ENCODE measurements at regions not wholly inside any gene's neighbourhood (a gene's known extent, or its start where the extent isn't known, plus 50 kb on each side); places are given as distances from the start of the nearest gene placed in this dataset.

GRCh38 chr6:6749702-6750491 is 161.4 kb downstream of the LY86 start:
- peak; percentile 42 for DNase-seq (ENCODE audit: low read depth)
- no peak overlapping the region for H3K4me3 ChIP-seq (ENCODE audit: low read length)
- TF ChIP-seq CTCF (conservative IDR thresholded peaks at IDR 0.05; ENCODE audit: low read depth, low read length), result no peak

- H3K4me3 ChIP-seq (ENCODE audit: low read length), result no peak overlapping the region
- no peak for DNase-seq (ENCODE audit: low read depth)
- TF ChIP-seq CTCF (conservative IDR thresholded peaks at IDR 0.05; ENCODE audit: low read depth, low read length), result no peak
Measured at GRCh38 chr6:6750594-6751265, 162.2 kb downstream of the LY86 start.

- H3K4me3 ChIP-seq (ENCODE audit: low read length), result no peak overlapping the region
- DNase-seq (ENCODE audit: low read depth), result no peak
- no peak for TF ChIP-seq CTCF (conservative IDR thresholded peaks at IDR 0.05; ENCODE audit: low read depth, low read length)
Measured at GRCh38 chr6:6751266-6751596, 162.7 kb downstream of the LY86 start.

GRCh38 chr6:6751619-6752023 is 163.1 kb downstream of the LY86 start:
- no peak for TF ChIP-seq CTCF (conservative IDR thresholded peaks at IDR 0.05; ENCODE audit: low read depth, low read length)
- H3K4me3 ChIP-seq (ENCODE audit: low read length), result no peak overlapping the region
- no peak for DNase-seq (ENCODE audit: low read depth)

- DNase-seq (ENCODE audit: low read depth), result peak; percentile 31
- H3K4me3 ChIP-seq (ENCODE audit: low read length), result no peak overlapping the region
- no peak for TF ChIP-seq CTCF (conservative IDR thresholded peaks at IDR 0.05; ENCODE audit: low read depth, low read length)
Measured at GRCh38 chr6:6752129-6752528, 163.6 kb downstream of the LY86 start.

GRCh38 chr6:6753301-6753700 is 164.8 kb downstream of the LY86 start:
- no peak overlapping the region for H3K4me3 ChIP-seq (ENCODE audit: low read length)
- TF ChIP-seq CTCF (conservative IDR thresholded peaks at IDR 0.05; ENCODE audit: low read depth, low read length), result no peak
- no peak for DNase-seq (ENCODE audit: low read depth)

- H3K4me3 ChIP-seq (ENCODE audit: low read length), result no peak overlapping the region
- DNase-seq (ENCODE audit: low read depth), result no peak
- TF ChIP-seq CTCF (conservative IDR thresholded peaks at IDR 0.05; ENCODE audit: low read depth, low read length), result no peak
Measured at GRCh38 chr6:6756526-6756925, 168.0 kb downstream of the LY86 start.
